Inferior parietal cortex (tissue), 1 donor: ENCODE measurements at regions not wholly inside any gene's neighbourhood (a gene's known extent, or its start where the extent isn't known, plus 50 kb on each side); places are given as distances from the start of the nearest gene placed in this dataset.
"Not testable (repeated sequence)": the region's sequence is repeated elsewhere in the genome, so short reads cannot be mapped to it uniquely, and the experiment has no call there.

Experiments used
- DNase-seq: peaks from one replicate; pipeline ENCODE4 v3.0.0-alpha.2; 2016; ENCODE audit errors: extremely low spot score

- DNase-seq, result no peak
Observed at GRCh38 chr15:95132774-95133173, 901.4 kb downstream of the MCTP2 start.

DNA sequence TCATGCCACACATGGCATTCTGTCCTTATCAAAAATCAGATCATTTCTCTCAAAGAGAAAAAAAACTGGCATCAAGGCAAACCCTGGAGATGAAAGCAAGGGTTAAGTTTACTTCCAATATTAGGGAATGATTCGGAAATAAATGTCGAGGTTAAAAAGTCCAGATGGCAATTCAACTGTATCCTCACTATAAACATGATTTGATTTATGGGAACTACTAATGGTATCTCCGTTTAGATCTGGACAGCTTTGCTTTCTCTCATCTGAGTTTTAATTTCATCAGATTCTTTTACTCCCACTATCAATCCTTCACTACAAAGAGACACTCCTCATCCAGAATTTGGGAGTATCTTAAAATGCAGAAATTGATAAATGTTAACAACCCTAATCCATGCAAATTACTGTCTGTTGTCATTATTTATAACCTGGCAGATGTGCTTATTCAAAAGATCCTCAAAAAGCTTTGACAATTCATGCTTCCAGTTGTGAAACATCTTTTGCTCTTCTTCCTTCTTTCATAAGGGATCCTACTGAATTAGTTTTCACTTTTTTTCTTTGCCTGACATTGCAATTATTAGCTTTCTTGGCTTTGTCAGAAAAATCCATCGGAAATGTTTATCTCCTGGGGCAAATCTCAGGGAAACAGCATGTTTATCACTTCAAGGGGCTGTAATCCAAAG is 903.2 kb downstream of the MCTP2 start:
- DNase-seq, result no peak

GRCh38 chr15:95138604-95139270 is 907.4 kb downstream of the MCTP2 start:
- no peak for DNase-seq

- no peak for DNase-seq
Observed at GRCh38 chr15:95141486-95141885, 910.1 kb downstream of the MCTP2 start.

DNA sequence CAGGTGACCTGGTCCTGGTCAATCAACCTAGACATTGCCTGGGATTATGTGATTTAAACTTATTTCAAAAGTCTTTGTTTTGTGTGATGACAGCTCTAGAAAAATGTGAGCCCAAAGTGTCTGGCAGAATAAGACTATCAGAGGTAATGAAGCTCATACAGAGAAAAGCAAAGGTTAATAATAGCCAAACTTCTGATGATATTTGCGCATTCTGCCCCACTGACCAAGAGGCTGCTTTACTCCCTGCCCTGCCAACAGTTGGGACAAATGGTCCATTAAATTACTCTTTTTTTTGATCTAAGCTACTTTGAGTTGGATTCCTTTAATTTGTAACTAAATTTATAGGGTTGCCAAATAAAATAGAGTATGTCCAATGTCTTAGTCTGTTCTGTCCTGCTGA is 911.2 kb downstream of the MCTP2 start:
- DNase-seq, result no peak

DNA sequence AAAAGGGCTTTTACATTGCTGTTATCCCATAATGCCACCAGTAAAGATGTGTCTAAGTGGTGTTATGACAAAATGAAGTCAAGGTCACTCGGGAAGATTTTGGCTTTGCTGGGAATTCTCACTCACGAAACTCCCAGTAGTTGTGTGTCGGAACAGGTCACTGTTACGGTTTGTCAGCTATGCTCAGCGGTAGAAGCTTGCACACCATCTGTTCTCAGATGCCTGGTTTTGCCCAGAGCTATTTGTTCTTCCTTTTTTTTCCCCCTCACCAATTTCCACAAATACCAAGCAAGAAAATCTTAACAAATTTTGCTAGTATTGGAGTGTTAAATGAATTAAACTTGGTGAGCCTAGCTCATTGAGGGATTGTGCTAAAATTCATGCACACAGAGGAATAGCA is 915.1 kb downstream of the MCTP2 start:
- DNase-seq, result no peak

- DNase-seq, result no peak
Observed at GRCh38 chr15:95148183-95148582, 916.8 kb downstream of the MCTP2 start.

DNA sequence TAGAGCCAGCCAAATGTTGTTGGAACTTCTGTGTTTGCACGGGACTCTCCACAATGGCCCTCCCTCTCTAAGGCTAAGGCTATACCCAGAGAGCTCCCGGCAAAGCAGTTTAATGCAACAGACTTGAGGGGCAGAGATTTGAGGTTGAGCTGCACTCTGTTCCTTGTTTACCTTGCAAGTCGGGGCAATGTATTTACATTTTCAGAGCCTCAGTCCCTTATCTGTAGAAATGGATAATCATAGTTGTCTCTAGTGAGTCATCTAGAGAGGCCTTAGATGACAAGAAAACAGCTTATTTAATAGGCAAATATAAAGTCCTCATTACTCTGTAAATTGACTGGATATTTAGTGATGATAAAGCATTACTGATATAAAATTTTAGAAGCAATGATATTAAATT is 917.7 kb downstream of the MCTP2 start:
- DNase-seq, result no peak

GRCh38 chr15:95149771-95150170 is 918.4 kb downstream of the MCTP2 start:
- no peak for DNase-seq

DNA sequence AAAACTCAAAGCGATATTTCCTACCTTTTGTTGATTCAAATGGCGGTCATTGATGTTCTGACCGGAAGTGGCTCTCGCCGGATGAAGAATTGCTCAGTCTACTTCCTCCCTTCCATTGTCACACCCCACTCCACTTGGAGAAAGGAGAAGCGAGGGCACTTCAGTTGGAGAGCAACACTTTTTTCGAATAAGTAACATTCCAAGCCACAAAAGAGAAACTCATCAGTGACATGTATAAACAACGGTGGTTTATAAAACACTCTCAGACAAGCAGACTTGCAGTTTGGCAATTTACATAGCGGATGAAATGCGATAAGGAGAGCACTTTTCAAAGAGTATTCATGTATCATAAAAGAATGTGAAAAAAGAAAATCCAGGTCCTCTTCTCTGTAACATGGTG is 919.1 kb downstream of the MCTP2 start:
- DNase-seq, result no peak

DNA sequence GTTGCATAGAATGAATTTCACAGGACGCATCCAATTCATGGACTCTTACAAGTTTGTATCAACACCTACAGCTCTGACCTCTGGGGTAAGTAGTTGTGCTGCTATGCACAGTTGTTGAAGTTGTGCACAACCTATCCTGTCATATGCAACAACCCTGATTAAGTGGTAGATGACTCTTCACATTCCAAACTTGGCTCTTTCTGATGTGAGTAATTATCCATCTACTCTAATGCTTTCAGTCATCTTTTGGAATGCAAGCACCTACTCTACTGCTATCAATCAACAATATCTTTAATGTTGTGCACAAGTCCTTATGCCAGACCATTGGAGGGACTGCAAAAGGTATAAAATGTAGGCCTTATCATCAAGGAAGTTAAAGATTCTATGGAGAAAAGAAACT is 921.4 kb downstream of the MCTP2 start:
- no peak for DNase-seq

GRCh38 chr15:95153201-95153600 is 921.8 kb downstream of the MCTP2 start:
- not testable (repeated sequence) for DNase-seq

DNA sequence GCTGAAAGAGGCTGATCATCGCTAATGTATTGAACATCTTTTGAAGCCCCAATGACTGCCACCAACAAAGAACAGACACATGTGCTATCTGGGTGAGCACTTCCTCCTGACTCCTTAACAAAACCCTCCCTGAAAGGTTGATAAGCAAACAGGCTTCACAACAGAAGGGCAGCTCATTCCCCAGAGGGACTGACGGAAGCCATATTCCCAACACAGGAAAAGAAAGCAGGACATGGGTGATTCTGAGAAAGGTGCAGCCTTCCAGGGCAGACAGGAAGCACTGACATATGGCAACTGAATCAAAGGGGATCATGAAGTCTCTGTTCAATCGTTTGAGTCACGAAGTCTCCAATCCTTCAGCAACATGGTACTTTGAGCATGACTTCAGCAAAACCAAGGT is 929.0 kb downstream of the MCTP2 start:
- DNase-seq, result no peak

- DNase-seq, result no peak
Observed at GRCh38 chr15:95162069-95162468, 930.7 kb downstream of the MCTP2 start.

DNA sequence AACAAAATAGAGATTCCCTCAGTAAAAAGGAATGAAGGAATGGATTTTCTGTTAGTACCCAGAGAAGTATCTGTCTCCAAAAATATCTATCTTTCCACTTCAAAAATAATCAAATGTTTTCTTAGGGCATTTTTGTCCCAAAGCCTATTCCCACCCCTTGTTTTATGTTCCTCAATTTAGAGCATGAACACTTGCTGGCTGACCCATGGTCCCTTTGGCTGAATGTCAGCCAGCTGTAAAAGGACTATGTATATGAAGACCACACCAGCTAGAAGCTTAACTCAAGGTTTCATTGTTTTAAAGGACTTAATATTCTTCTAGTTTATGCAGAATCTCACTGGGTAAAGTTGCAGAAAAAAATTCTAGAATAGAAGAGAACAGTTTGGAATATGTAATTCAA is 931.2 kb downstream of the MCTP2 start:
- no peak for DNase-seq

DNA sequence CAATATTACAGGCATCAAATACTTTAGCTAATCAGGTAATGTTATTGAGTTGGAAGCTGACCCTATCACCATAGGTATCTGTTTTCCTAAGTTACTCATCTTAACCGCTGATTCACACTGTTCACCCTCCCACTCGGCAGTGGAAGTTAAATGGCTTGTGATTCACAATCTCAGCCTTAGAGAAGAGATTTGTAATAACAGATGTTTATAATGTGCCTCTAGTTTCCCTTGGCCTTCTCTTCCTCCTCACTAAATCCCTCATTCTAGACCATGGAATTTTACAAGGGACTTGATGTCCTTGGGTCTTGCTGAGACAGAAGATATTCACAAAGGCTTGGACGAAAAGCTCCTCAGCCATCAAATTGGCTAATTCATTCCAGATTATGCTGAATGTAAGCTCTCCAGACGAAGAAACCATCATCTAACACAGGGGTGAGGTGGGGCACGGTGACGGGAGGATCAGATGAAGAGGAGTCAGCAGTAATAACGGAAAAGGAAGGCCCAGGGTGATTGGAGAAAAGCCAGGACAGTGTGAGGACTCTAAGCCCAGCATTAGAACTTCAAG is 931.7 kb downstream of the MCTP2 start:
- no peak for DNase-seq

DNA sequence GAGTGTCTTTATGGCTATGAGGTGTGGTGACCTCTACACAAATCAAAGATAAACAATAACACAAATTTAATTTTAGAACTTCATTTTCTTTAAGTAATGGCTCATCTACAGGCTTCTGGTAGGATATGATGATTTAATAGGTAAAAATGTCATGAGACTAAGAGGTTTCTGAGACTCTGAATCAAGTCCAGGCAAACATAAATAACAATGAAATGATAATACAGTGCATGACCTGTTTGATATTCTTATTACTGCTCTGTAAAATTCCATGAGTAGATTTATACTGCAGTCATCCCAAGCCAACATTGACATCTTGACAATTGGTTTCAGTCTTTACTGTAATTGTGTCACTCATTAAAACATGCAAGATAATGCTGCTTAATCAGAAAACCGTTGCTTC is 936.8 kb downstream of the MCTP2 start:
- no peak for DNase-seq

GRCh38 chr15:95168951-95169431 is 937.6 kb downstream of the MCTP2 start:
- no peak for DNase-seq

GRCh38 chr15:95169541-95170459 is 938.4 kb downstream of the MCTP2 start:
- DNase-seq, result peak; percentile 50

GRCh38 chr15:95170561-95171380 is 939.4 kb downstream of the MCTP2 start:
- no peak for DNase-seq

- DNase-seq, result no peak
Observed at GRCh38 chr15:95171564-95171963, 940.2 kb downstream of the MCTP2 start.
